HUES64 (cell line): ENCODE measurements at regions not wholly inside any gene's neighbourhood (a gene's known extent, or its start where the extent isn't known, plus 50 kb on each side); places are given as distances from the start of the nearest gene placed in this dataset.

Experiments used
- H3K27ac ChIP-seq: 2 replicates; pipeline ENCODE4 v1.7.0; 2013; ENCODE audit warnings: low read depth, low read length, inconsistent platforms
- H3K27me3 ChIP-seq: 2 replicates; pipeline ENCODE4 v1.6.1; 2013; ENCODE audit warnings: mild to moderate bottlenecking, low read length; ENCODE audit not compliant: insufficient read depth
- H3K36me3 ChIP-seq: 2 replicates; pipeline ENCODE4 v1.6.1; 2013; ENCODE audit warnings: mild to moderate bottlenecking, low read length; ENCODE audit not compliant: insufficient read depth
- H3K4me1 ChIP-seq: 2 replicates; pipeline ENCODE4 v1.6.1; 2013; ENCODE audit warnings: mild to moderate bottlenecking, low read length, moderate library complexity; ENCODE audit not compliant: insufficient read depth
- H3K4me3 ChIP-seq: 2 replicates; pipeline ENCODE4 v1.5.1; 2013; ENCODE audit warnings: mild to moderate bottlenecking, low read length, moderate library complexity
- H3K9ac ChIP-seq: 2 replicates; pipeline ENCODE4 v1.6.1; 2013; ENCODE audit warnings: mild to moderate bottlenecking, low read depth, low read length
- H3K9me3 ChIP-seq: 2 replicates; pipeline ENCODE4 v1.6.1; 2013; ENCODE audit warnings: low read depth, low read length; ENCODE audit not compliant: insufficient read depth
- WGBS: fragments of 150-250, 120-280 bp; methylation state at CpG from one replicate; pipeline ENCODE4 v1.1.7; 2013; ENCODE audit warnings: missing lambda C conversion rate; 5-methylcytosine and 5-hydroxymethylcytosine counted together

- WGBS = 95% methylated on average over 7 of the region's 7 CpGs
- Histone ChIP-seq H3K36me3 (no peaks in the 10 kb centered on the region), H3K27me3 (no peaks in the 10 kb centered on the region), H3K27ac (no peak overlapping the region), H3K9ac (no peak overlapping the region), H3K4me1 (no peaks in the 10 kb centered on the region), H3K4me3 (no peak overlapping the region), H3K9me3 (no peaks in the 10 kb centered on the region)
These were observed 1026.9 kb downstream of the BCL11B start for GRCh38 chr14:98244966-98245569.

- H3K4me3 ChIP-seq = no peak overlapping the region
- no peaks in the 10 kb centered on the region for H3K9me3 ChIP-seq
- no peaks in the 10 kb centered on the region for H3K27me3 ChIP-seq
- H3K9ac ChIP-seq = no peak overlapping the region
- no peak overlapping the region for H3K27ac ChIP-seq
- no peaks in the 10 kb centered on the region for H3K4me1 ChIP-seq
- 88% methylated on average over 6 of the region's 6 CpGs for WGBS
- no peaks in the 10 kb centered on the region for H3K36me3 ChIP-seq
These were observed 1022.9 kb downstream of the BCL11B start for GRCh38 chr14:98249057-98249456.

GRCh38 chr14:98249476-98249875 lies 1022.5 kb downstream of the BCL11B start:
- H3K9ac ChIP-seq = no peak overlapping the region
- no peaks in the 10 kb centered on the region for H3K36me3 ChIP-seq
- H3K4me1 ChIP-seq = no peaks in the 10 kb centered on the region
- WGBS = 44% methylated on average over 2 of the region's 2 CpGs
- H3K9me3 ChIP-seq = no peaks in the 10 kb centered on the region
- no peak overlapping the region for H3K27ac ChIP-seq
- H3K27me3 ChIP-seq = no peaks in the 10 kb centered on the region
- H3K4me3 ChIP-seq = no peak overlapping the region

GRCh38 chr14:98252820-98253219 lies 1019.2 kb downstream of the BCL11B start:
- Histone ChIP-seq H3K4me1 (no peaks in the 10 kb centered on the region), H3K36me3 (no peaks in the 10 kb centered on the region), H3K9me3 (no peaks in the 10 kb centered on the region), H3K27ac (no peak overlapping the region), H3K4me3 (no peak overlapping the region), H3K9ac (no peak overlapping the region), H3K27me3 (no peaks in the 10 kb centered on the region)
- 94% methylated on average over 1 of the region's 1 CpG for WGBS

- H3K27ac ChIP-seq = no peak overlapping the region
- no peak overlapping the region for H3K4me3 ChIP-seq
- WGBS = 96% methylated on average over 4 of the region's 4 CpGs
- H3K9me3 ChIP-seq = no peaks in the 10 kb centered on the region
- H3K36me3 ChIP-seq = no peaks in the 10 kb centered on the region
- H3K9ac ChIP-seq = no peak overlapping the region
- H3K27me3 ChIP-seq = no peaks in the 10 kb centered on the region
- H3K4me1 ChIP-seq = no peaks in the 10 kb centered on the region
These were observed 1012.1 kb downstream of the BCL11B start for GRCh38 chr14:98259881-98260280.

GRCh38 chr14:98262566-98262965 lies 1009.4 kb downstream of the BCL11B start:
- Histone ChIP-seq H3K4me1 (no peaks in the 10 kb centered on the region), H3K36me3 (no peaks in the 10 kb centered on the region), H3K9ac (no peak overlapping the region), H3K27me3 (no peaks in the 10 kb centered on the region), H3K27ac (no peak overlapping the region), H3K9me3 (no peaks in the 10 kb centered on the region), H3K4me3 (no peak overlapping the region)
- WGBS = 98% methylated on average over 5 of the region's 5 CpGs

- Histone ChIP-seq H3K9me3 (peaks cover 3% of the 10 kb centered on the region; the same call in 1 of the 2 replicates), H3K4me1 (no peaks in the 10 kb centered on the region), H3K4me3 (no peak overlapping the region), H3K27ac (no peak overlapping the region), H3K27me3 (no peaks in the 10 kb centered on the region), H3K9ac (no peak overlapping the region), H3K36me3 (no peaks in the 10 kb centered on the region)
These were observed 1002.5 kb downstream of the BCL11B start for GRCh38 chr14:98269533-98269932.

- H3K27ac ChIP-seq = no peak overlapping the region
- H3K4me1 ChIP-seq = no peaks in the 10 kb centered on the region
- no peaks in the 10 kb centered on the region for H3K27me3 ChIP-seq
- H3K9me3 ChIP-seq = peaks cover 3% of the 10 kb centered on the region; the same call in 1 of the 2 replicates
- no peaks in the 10 kb centered on the region for H3K36me3 ChIP-seq
- no peak overlapping the region for H3K4me3 ChIP-seq
- H3K9ac ChIP-seq = no peak overlapping the region
These were observed 1001.8 kb downstream of the BCL11B start for GRCh38 chr14:98270201-98270600.

- no peaks in the 10 kb centered on the region for H3K4me1 ChIP-seq
- WGBS = 93% methylated on average over 8 of the region's 8 CpGs
- H3K27me3 ChIP-seq = no peaks in the 10 kb centered on the region
- no peaks in the 10 kb centered on the region for H3K36me3 ChIP-seq
- H3K27ac ChIP-seq = no peak overlapping the region
- H3K9ac ChIP-seq = no peak overlapping the region
- peaks cover 3% of the 10 kb centered on the region; the same call in 1 of the 2 replicates for H3K9me3 ChIP-seq
- no peak overlapping the region for H3K4me3 ChIP-seq
These were observed 997.4 kb downstream of the BCL11B start for GRCh38 chr14:98274596-98274995.

- H3K27me3 ChIP-seq = no peaks in the 10 kb centered on the region
- no peak overlapping the region for H3K4me3 ChIP-seq
- 86% methylated on average over 3 of the region's 3 CpGs for WGBS
- no peaks in the 10 kb centered on the region for H3K4me1 ChIP-seq
- no peaks in the 10 kb centered on the region for H3K9me3 ChIP-seq
- H3K27ac ChIP-seq = no peak overlapping the region
- no peaks in the 10 kb centered on the region for H3K36me3 ChIP-seq
- no peak overlapping the region for H3K9ac ChIP-seq
These were observed 993.2 kb downstream of the BCL11B start for GRCh38 chr14:98278800-98279199.

- H3K27ac ChIP-seq = no peak overlapping the region
- no peak overlapping the region for H3K9ac ChIP-seq
- no peaks in the 10 kb centered on the region for H3K36me3 ChIP-seq
- no peaks in the 10 kb centered on the region for H3K27me3 ChIP-seq
- WGBS = 94% methylated on average over 5 of the region's 5 CpGs
- no peaks in the 10 kb centered on the region for H3K4me1 ChIP-seq
- H3K4me3 ChIP-seq = no peak overlapping the region
- no peaks in the 10 kb centered on the region for H3K9me3 ChIP-seq
These were observed 991.6 kb downstream of the BCL11B start for GRCh38 chr14:98280436-98280835.

- no peak overlapping the region for H3K27ac ChIP-seq
- H3K4me1 ChIP-seq = no peaks in the 10 kb centered on the region
- 94% methylated on average over 6 of the region's 6 CpGs for WGBS
- H3K36me3 ChIP-seq = no peaks in the 10 kb centered on the region
- H3K9ac ChIP-seq = no peak overlapping the region
- no peaks in the 10 kb centered on the region for H3K9me3 ChIP-seq
- H3K27me3 ChIP-seq = no peaks in the 10 kb centered on the region
- H3K4me3 ChIP-seq = no peak overlapping the region
These were observed 983.2 kb downstream of the BCL11B start for GRCh38 chr14:98288825-98289224.
